ENCODE measurements at regions not wholly inside any gene's neighbourhood (a gene's known extent, or its start where the extent isn't known, plus 50 kb on each side); places are given as distances from the start of the nearest gene placed in this dataset.

GRCh38 chr22:47658182-47658581, 895.7 kb downstream of the TBC1D22A start:
- TF ChIP-seq GATA2 (IDR thresholded peaks at IDR 0.05; ENCODE audit: low read depth, low read length) (no peak), GATA3 (IDR thresholded peaks at IDR 0.05; ENCODE audit: low read depth, low read length) (no peak)
